ENCODE measurements at regions not wholly inside any gene's neighbourhood (a gene's known extent, or its start where the extent isn't known, plus 50 kb on each side); places are given as distances from the start of the nearest gene placed in this dataset.

DNA sequence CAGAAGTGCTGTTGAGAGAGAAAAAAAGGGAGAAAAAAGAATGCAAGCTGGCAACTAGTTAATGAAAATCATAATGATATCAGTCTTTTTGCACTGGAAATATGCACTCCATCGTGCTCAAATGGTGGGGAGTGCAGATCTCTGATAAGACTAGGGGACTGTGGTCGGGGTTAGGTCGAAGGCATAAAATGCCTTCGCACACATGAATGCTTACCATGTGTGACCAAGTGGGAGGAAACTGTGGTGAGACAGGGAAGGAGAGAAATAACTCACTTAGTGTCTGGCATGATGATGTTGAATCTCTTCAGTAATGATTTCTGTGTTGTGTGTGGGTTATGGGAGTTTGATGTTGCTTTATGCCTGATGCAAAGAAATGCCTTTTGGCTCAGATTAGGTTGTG, 358.9 kb downstream of the FBXO8 start:
- DNase-seq (ENCODE audit: low read depth) = no peak

DNA sequence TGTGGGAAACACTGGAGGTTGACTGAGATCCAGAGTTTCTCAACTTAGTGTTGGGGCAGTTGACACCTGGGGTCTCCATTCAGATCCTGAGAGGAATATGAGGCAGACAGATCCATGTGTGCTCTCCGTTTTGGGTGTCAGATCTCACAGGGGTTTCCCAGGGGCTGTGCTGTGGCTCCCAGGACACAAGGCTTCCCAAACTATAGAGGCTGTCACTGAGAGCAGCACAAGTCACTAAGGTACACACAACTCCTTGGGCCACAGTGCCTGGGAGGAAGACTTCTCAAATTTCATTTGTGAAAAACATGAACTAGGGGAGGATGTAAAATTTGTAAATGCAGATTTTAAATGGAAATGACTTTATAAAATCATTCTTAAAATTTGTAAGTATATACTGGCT, 363.6 kb downstream of the FBXO8 start:
- DNase-seq (ENCODE audit: low read depth) = no peak

DNA sequence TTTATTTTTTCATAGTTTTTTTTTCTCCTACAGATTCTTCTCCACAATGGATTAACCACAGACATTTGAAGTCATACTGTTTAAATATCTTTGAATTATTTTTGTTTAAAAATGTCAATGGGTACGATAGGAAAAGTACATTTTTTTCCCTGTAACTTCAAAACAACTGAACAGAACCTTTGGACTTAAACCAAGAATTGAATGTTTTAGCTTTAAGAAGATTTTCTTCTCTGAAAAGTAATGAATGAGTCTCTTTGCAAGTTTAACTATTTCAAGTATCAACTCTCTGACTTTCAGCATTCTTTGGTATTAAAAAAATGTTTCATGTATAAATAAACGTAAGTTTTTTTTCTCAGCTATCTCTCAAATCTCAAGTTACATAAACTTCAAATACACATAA, 364.3 kb downstream of the FBXO8 start:
- no peak for DNase-seq (ENCODE audit: low read depth)

DNA sequence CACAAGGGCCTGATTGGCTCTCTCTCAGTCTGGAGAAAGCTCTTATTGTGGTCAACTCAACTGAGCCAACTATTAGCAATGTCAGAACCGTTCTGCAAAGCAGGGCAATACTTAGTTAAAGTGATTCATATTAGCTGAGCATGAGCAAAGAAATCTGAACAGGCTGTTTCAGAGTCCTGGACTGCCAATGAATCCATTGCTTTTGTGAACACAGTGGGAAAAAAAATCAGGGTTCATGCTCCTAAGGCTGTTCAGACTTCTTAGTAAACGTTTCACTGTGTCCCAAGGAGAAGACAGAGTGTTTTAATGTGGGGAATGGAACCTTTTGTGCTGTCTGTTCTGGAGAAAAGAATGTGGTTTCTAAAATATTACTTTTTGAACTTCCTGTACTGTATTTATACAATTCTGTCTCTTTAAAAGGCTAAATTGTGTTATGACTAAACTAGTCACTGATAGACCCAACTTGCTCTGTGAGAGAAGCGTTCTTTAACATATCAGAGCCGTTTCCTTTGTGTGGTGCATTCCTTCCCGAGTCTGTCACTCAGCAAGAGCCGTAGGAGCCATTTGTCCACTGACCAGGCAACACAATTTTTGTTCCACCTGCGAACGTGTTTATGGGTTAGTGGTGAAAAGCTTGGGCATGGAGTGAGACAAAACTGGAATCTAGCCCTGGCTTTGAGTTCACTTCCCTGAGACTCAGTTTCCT, 366.1 kb downstream of the FBXO8 start:
- DNase-seq (ENCODE audit: low read depth) = peak; percentile 33

DNA sequence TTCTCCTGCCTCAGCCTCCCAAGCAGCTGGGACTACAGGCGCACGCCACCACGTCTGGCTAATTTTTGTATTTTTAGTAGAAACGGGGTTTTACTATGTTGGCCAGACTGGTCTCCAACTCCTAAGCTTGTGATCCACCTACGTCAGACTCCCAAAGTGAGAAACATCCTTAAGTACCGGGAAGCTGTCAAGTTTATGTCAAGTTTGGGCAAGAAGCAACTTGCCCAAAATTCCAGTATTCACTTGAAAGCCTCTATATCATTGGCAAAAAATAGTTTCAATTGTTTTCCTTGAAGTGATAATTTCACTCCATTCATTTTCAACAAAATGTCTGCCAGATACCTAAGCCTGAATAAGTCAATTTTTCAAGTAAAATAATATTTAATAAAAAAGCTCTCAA, 370.0 kb downstream of the FBXO8 start:
- no peak for DNase-seq (ENCODE audit: low read depth)

DNA sequence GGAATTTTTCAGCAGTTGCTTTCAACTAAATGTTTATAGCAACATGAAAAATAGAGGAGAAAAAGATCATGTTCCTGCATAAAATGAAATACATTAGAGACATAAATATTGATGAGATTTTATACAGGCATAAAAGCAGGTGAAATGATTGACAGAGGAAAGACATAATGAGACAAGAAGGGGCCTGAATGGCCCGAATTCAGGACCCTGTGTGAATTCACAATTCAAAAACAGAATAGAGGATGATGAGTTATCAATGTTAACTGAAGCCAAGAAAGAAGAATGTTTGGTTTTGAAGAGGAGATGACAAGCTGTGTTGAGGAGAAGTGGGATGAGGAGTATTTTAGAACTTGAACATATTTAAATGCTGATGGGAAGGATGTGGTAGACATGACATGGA, 371.1 kb downstream of the FBXO8 start:
- no peak for DNase-seq (ENCODE audit: low read depth)

DNA sequence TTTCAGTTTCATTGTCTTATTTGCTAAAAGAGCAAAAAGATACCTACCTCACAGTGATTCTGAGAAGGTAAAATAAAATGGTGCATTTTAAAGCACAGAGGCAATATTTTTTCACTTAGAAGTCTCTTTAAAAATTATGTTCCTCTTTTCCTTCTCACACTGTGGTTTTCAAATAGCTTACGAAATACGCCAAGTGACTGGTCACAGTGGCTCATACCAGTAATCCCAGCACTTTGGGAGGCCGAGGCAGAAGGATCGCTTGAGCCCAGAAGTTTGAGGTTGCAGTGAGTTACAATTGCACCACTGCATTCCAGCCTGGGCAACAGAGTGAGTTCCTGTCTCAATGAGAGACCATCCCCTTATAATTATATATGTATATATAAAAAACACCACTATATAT, 372.6 kb downstream of the FBXO8 start:
- DNase-seq (ENCODE audit: low read depth) = no peak

DNA sequence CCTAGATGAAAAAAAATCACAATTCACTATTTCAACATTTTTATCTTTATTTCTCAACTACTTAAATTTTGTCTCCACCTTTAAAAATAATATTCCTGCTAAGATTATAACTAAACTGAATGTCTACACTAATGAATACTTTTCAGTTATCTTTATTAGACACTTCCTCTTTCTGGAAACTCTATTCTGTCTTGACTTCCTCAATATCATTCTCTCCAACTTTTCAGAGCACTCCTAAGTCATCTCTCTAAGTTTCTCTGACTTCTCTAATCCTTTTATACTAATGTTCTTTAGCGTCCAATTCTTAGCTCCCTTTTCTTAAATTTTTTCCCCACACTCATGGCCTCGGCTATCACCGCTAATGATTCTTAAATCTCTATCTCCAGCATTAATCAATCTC, 374.2 kb downstream of the FBXO8 start:
- DNase-seq (ENCODE audit: low read depth) = no peak

DNA sequence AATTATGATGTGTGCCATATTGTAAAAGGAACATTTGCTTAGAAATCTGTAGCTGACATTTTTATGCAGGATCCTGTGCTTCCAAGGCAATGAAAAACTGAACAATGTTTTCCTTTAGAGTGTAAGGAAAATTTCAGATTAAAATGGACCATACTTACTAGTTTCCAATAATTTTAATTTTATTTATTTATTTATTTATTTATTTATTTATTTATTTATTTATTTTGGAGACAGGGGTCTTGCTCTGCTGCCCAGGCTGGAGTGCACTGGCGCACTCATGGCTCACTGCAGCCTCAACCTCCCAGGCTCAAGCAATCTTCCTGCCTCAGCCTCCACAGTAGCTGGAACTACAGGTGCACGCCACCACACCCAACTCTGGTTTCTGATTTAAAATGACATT, 369.8 kb upstream of the HAND2 start:
- no peak for DNase-seq (ENCODE audit: low read depth)

DNA sequence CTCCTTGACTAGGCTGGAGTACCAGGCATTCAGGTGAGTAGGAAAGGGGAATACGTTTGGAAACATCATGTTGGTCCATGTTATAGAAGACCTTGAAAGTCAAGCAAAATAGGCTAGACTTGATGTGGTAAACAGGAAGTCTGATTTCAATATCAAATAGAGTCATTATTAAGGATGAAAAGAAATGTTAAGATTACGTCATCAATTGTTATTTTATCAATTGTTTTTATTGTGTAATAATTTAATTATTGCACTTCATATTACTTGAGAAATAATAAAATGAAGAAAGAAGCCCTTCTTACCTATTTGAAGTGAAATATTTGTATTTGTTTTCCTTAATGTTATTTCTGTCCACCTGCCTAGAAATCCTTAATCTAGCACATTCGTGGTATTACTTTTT, 361.0 kb upstream of the HAND2 start:
- DNase-seq (ENCODE audit: low read depth) = no peak

DNA sequence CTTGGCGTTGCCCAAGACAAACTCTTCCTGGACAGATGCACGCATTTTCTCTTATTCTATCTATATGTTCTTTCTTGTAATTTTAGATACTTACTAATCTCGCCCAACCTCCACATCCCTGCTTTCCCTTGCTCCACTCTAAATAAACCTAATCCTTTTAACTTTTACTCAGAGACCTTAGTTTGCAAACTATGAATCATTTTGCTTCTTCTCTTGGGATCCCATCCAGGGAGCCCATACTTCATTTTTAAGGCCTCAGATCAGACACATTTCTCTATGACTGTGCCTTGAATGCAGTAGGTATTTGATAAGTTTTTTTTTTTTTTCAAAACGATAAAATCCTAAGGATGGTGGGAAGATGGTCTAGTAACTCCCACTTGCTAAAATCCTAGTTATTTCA, 353.8 kb upstream of the HAND2 start:
- peak; percentile 2 for DNase-seq (ENCODE audit: low read depth)

DNA sequence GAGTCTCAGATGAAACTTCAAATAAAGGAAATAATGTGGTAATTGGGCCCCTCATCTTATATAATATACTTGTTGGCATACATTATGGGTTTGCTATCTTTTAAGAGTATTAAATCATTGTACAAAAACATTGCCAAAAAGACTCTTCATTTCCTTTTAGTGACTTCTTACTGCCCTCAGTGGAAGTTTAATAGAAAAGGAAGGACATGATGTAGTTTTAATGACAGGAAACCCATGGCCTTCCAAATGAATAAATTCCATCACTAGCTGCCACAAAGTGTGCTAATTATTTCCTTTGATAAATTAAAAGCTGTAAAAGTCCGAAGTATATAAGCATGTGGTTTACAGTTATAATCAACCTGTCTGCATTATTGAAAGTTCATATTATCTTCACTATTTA, 350.9 kb upstream of the HAND2 start:
- DNase-seq (ENCODE audit: low read depth) = no peak

DNA sequence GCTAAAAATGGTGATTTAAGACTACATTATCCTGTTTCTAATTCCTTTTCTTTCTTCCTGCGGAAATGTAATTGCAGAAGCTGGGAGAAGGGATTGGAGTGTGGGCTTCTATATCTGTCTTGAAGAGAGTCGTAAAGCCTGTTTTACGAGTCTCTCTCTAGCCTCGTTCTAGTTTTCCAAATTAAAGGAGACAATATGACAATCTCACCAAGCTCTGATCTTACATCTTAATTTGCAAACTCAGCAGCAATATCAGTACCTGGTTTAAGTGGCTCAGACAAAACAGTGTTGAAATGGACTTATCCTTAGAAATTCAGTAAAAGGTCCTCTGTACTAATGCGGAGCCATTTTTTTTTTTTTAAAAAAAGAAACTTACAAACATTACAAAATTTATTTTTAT, 349.5 kb upstream of the HAND2 start:
- DNase-seq (ENCODE audit: low read depth) = no peak

DNA sequence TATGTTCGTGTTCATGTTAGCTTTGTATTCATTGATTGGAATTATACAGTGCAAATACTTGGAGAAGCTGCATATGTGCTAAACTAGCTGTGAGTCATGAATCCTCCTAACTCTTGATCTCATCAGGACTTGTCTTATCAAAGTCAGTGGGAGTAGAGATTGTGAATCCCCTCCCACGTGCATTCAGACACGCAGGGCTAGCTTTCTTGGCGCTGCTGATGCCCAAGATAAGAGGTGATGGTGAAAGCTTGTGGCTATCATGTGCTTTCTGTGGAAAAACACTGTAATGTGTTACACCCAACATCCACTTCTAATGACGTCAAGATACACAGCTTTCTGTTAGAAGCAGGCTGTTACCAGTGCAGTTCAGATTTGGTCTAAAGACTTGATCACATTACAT, 348.7 kb upstream of the HAND2 start:
- DNase-seq (ENCODE audit: low read depth) = no peak

DNA sequence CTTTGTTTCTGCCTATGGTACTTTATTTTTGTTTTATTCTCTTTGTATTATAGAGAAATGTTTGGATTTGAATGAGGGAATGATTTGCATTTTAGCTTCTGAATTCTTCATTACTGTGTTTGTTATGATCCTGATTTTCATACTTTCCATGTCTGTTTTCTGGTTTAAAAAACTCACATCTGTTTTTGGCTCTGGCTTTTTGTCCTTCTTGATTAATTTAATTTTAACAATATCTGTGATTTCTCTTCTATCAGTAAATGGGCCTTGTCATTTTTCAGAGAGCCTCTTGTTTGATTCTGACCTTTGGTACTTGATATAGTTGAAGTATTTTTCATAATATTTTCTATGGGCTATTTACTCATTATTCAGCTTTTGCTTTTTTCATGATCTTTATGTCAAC, 341.6 kb upstream of the HAND2 start:
- no peak for DNase-seq (ENCODE audit: low read depth)

DNA sequence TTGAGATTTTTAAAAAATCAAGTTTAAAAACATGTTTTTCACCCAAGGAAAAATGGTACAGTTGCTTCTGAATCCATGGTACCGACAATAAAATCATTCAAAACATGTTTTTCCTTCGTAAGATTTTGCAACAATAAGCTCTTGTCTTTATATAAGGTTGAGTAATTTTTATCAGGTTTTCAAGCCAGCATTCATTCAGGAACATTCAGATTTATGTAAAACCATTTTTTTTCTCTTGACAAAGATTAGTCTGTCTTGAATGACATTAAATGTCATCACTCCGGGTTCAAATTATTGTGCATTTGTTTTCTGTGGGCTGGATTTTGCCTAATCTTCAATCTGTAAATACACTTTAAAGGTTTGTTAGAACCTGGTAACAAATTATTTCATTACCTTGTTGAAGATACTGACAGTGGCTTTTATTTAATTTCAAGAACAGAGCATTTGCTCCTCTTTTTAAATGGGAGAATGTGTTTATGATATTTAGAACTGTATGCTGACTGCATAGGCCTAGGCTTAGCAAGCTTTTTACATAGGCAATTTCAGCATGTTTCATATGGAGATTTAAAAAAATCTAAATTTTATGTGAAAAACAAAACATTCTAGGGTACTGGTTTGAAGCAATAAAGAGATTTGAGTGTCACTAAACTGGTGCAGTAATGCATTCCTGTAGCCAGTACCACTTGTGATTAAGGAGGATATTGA, 336.4 kb upstream of the HAND2 start:
- DNase-seq (ENCODE audit: low read depth) = no peak

DNA sequence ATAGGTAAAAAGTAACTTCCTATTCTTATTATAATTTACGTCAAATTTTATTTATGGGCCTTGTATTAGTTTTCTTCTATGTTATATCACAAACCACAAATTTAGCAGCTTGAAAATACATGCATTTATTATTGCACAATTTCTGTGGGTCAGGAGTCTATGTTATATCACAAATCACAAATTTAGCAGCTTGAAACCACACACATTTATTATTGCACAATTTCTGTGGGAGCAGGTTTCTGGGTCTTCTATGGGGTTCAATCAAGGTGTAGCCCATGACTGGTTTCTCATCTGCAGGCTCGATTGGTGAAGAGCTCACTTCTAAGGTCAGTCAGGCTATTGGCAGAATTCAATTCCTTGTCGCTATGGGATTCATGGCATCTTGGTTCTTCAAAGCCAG, 332.7 kb upstream of the HAND2 start:
- DNase-seq (ENCODE audit: low read depth) = no peak

DNA sequence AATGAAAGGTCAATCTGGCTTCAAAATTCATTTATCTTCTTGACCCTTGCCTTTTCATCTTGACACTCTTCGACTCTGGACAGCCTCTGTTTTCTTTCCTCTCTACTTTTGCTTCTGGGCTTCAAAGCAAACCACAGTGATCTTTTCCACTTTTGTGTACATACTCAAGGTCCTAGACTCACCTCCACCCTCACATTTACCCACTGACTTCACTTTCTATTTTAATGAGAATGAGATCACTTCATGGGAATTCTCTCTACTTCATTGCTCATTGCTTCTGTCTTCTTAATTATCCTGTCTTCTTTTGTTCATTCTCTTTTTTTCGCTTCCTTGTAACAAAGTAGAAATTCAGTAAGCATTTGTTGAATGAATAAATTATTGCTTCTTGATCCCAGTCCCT, 330.1 kb upstream of the HAND2 start:
- DNase-seq (ENCODE audit: low read depth) = no peak

DNA sequence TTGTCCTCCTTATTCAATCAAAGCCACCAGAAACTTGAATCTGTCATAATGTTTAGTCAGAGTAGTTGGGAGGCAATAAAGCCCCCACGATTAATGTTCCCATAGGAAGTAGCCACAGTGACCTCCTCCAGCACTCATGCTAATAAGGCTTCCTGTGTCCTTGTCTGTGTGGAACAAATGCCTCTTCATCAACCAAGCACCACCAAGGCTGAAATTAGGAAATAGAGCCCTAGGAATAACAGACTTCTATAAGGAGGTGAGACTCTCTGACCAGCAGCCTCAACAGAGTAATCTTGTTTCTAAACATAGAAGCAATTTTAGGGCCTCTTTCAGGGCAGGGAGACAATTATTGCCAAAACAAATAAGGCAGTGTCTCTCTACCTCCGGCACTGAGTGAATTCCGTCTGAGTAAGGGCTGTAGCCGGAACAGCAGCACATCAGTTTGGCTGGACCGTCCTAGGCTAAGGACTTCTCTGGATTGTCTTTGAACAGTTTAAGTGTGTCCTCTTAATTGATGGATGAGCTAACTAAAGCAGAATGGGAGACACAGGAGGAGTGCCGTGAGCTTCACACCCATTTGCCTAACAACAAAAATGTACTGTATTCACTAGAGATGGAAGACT, 329.2 kb upstream of the HAND2 start:
- DNase-seq (ENCODE audit: low read depth) = no peak

DNA sequence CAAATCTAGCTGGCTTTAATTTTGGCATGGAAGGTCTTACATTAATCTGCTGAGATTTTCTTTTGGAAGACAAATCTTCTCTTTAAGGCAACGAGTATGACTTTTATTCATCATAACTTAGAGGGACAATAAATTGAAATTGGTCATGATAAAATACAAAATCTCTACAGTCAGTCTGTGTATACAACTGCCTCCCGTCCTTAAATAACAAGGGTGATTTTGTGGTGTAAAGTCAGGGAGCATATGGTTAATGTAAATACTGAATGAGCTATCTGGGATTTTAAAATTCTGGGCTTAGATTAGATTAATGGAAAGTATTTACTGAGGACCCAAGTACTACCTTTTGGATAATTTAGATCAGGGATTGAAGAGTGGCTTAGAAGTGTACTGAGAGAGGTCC, 328.4 kb upstream of the HAND2 start:
- no peak for DNase-seq (ENCODE audit: low read depth)

DNA sequence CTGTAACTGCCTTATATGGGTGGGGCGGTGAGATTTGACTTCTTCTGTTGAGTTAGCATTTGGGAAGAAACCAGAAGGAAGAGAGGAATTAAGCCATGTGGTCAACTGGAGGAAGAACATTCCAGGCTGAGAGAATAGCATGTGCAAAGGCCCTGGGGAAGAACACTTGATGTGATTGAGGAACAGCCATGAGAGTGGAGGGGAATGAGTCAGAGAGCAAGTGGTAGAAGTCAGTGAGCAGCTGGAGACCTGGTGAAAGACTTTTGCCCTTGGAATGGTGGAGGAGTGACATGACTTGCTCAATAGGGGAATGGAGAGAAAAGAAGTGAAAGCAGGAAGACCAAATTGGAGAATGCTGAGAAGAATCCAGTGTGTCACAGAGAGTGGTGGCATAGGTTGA, 327.8 kb upstream of the HAND2 start:
- DNase-seq (ENCODE audit: low read depth) = no peak

DNA sequence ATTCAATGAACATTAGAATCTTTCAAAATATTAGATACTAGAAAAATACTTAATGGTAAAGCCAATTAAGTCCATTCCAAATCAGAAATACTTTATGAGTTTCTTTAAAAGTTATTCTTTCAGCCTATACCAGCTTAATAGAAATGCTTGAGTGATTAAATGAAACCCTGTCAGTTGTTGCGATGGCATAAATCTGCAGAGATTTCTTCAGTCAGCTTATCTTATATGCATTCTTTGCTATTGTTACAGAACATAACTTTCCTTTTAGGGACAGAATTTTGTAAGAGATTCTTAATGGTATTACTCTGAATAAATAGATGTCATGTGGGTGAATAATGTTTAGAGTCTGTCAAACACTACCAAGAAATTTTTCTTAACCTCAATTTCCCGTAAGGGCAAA, 325.0 kb upstream of the HAND2 start:
- no peak for DNase-seq (ENCODE audit: low read depth)

DNA sequence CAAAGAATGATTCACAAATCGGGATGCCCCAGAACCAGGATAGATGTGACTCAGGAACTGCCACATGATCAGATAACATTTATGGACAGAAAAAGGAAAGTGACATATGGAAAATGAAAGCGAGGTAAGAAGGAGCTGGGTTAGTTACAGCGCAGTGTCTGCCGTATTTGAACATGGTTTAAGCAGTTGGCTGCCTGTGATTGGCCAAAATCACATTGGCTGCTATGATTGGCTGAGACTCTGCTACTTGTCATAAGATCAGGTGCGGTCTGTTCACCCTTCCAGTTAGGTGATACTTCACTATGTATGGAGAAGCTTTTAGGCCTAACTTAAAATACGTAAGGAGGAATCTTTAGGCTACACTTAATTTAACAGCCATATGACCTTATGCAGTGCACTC, 322.7 kb upstream of the HAND2 start:
- no peak for DNase-seq (ENCODE audit: low read depth)

DNA sequence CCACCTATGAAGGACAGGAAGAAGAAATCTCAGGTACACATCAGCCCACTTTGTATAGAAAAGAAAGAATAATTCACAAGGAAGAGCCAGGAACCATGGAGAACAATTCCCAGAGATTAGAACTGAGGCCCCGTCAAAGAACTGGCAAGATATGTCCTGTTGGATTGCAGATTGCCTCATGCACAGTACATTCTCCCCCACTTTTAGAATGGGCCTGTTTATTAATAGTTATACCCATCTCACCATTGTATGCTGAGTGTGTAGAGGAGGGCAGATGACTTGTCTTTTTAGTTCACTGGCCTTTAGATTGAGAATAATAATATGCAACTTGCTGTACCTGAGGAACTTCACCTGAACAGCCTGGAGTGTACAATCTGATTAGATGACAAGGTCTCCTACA, 315.6 kb upstream of the HAND2 start:
- DNase-seq (ENCODE audit: low read depth) = no peak

Measured in stromal cell of bone marrow (primary cell).